Upper lobe of left lung (tissue), 6 donors: ENCODE measurements at regions not wholly inside any gene's neighbourhood (a gene's known extent, or its start where the extent isn't known, plus 50 kb on each side); places are given as distances from the start of the nearest gene placed in this dataset.

Experiments
- ATAC-seq, 2 donors: fragments of 200-7000 bp; cut with Tn5 transposase; one replicate each; pipeline ENCODE4 v1.9.1; 2022; ENCODE audit warnings: mild to moderate bottlenecking in 2 of 2, moderate library complexity in 2 of 2; ENCODE audit not compliant: low FRiP score in 2 of 2
- DNase-seq, 2 donors: peaks; one replicate each; pipeline ENCODE4 v3.0.0-alpha.2; 2019 to 2020
- H3K27ac ChIP-seq, 4 donors: fragments of 200-600 bp; sonication (generic); one replicate each; pipeline ENCODE4 v1.5.1; 2016 to 2019
- H3K27me3 ChIP-seq, 4 donors: fragments of 200-600 bp; sonication (generic); one replicate each; pipeline ENCODE4 v1.5.1; 2017 to 2019
- H3K36me3 ChIP-seq, 4 donors: fragments of 200-600 bp; sonication (generic); one replicate each; pipeline ENCODE4 v1.5.1; 2016 to 2019
- H3K4me1 ChIP-seq, 4 donors: fragments of 200-600 bp; sonication (generic); one replicate each; pipeline ENCODE4 v1.5.1; 2018 to 2019
- H3K4me3 ChIP-seq, 4 donors: fragments of 200-600 bp; sonication (generic); one replicate each; pipeline ENCODE4 v1.5.1; 2017 to 2019; ENCODE audit warnings: mild to moderate bottlenecking in 2 of 4, moderate library complexity in 1 of 4
- H3K9me3 ChIP-seq, 4 donors: fragments of 200-600 bp; sonication (generic); one replicate each; pipeline ENCODE4 v1.5.1; 2018 to 2019
- CTCF ChIP-seq, 6 experiments: fragments of 450-650 bp in 4 of 6; fragments of 200-600 bp in 2 of 6; sonication (generic) in 2 of 6; IDR thresholded peaks; one replicate each; pipeline ENCODE4 v1.5.1; 2016 to 2019; ENCODE audit warnings: antibody characterized with exemption in 6 of 6
- EP300 ChIP-seq, 4 donors: sonication (generic); formaldehyde crosslinking; IDR thresholded peaks; one replicate each; pipeline ENCODE4 v1.5.1; 2017; ENCODE audit warnings: antibody characterized with exemption in 4 of 4, control low read depth in 2 of 4
- POLR2A ChIP-seq, 4 donors: fragments of 450-650 bp; IDR thresholded peaks; one replicate each; pipeline ENCODE4 v1.5.1; 2016 to 2017; ENCODE audit warnings: antibody characterized with exemption in 4 of 4, mild to moderate bottlenecking in 2 of 4
- POLR2AphosphoS5 ChIP-seq, 2 donors: sonication (generic); formaldehyde crosslinking; IDR thresholded peaks; one replicate each; pipeline ENCODE4 v1.5.1; 2017; ENCODE audit warnings: antibody characterized with exemption in 2 of 2
- WGBS, 2 donors: methylation state at CpG; one replicate each; pipeline ENCODE4 v1.1.5; 2017 to 2018; 5-methylcytosine and 5-hydroxymethylcytosine counted together
- donor health status: DM: no; HTN: no; CAD: no; lungs with moderate emphysema.
- donor health status: DM: no; HTN: yes; CAD: no; lungs with severe emphysema.

DNA sequence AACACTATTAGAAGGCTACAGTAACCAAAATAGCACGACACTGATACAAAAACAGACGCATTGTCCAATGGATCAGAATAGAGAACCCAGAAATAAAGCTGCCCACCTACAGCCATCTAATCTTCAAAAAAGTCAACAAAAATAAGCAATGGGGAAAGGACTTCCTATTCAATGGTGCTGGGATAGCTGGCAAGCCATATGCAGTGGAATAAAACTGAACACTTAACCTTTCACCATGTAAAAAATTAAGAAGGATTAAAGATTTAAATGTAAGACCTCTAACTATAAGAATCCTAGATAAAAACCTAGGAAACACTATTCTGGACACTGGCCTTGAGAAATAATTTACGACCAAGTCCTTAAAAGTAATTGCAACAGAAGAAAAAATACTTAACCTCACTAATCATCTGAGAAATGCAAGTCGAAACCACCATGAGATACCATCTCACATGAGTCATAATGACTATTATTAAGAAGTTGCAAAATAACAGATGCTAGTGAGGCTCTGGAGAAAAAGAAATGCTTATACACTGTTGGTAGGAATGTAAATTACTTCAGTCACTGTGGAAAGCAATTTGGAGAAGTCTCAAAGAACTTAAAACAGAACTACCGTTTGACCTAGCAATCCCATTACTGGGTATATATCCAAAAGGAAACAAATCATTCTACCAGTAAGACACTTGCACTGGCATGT lies 203.3 kb upstream of the CDH9 start:
- ATAC-seq (peak in 1 of 2 donors; percentile 87), DNase-seq (no peak)
- Histone ChIP-seq H3K4me3 (no peak overlapping the region), H3K36me3 (no peaks in the 10 kb centered on the region), H3K27me3 (no peaks in the 10 kb centered on the region), H3K4me1 (no peaks in the 10 kb centered on the region), H3K27ac (no peak overlapping the region), H3K9me3 (no peaks in the 10 kb centered on the region)
- WGBS, 2 donors, result 61 to 63% methylated on average over 5 of the region's 5 CpGs
- TF ChIP-seq POLR2AphosphoS5 (IDR thresholded peaks at IDR 0.05), result no peak
- no peak for TF ChIP-seq POLR2A (IDR thresholded peaks at IDR 0.05)
- no peak for TF ChIP-seq EP300 (IDR thresholded peaks at IDR 0.05)

DNA sequence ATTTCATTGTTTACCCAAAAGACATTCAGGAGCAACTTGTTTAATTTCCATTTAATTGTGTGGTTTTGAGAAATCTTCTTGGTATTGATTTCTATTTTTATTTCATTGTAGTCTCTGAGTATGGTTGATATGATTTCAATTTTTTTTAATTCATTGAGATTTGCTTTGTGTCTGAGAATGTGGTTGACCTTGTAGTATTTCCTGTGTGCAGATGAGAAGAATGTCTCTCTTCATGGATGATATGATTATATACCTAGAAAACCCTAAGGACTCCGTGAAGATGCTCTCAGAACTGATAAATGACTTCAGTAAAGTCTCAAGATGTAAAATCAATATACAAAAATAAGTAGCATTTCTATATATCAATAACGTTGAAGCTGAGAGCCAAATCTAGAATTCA lies 202.4 kb upstream of the CDH9 start:
- no peak for TF ChIP-seq CTCF (IDR thresholded peaks at IDR 0.05)
- TF ChIP-seq POLR2A (IDR thresholded peaks at IDR 0.05), result no peak
- no peak for TF ChIP-seq POLR2AphosphoS5 (IDR thresholded peaks at IDR 0.05)
- no peak for TF ChIP-seq EP300 (IDR thresholded peaks at IDR 0.05)
- DNase-seq, result no peak
- ATAC-seq, result no peak
- Histone ChIP-seq H3K27ac (no peak overlapping the region), H3K4me3 (no peak overlapping the region), H3K4me1 (no peaks in the 10 kb centered on the region), H3K9me3 (no peaks in the 10 kb centered on the region), H3K36me3 (no peaks in the 10 kb centered on the region), H3K27me3 (no peaks in the 10 kb centered on the region)
- WGBS, 2 donors, result 58 to 82% methylated on average over 2 of the region's 2 CpGs

DNA sequence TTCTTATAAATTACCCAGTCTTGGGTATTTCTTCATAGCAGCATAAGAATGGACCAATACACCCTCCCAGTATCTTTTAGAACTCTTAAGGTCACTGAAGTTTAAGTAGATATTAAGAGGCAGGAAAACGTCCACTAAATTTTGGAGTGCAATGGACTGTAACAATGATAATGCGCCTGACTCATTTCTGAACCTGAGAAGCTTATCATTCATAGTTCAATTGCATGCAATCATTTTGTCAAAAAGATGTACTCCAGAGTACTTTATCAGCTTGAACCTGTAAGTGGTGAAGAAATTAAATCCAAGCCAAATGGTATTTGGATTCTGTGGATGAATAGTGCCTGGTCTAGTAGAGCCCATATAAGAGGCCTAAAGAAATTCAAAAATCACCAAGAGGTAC lies 196.5 kb upstream of the CDH9 start:
- 62 to 81% methylated on average over 2 of the region's 2 CpGs for WGBS, 2 donors
- DNase-seq, result no peak

DNA sequence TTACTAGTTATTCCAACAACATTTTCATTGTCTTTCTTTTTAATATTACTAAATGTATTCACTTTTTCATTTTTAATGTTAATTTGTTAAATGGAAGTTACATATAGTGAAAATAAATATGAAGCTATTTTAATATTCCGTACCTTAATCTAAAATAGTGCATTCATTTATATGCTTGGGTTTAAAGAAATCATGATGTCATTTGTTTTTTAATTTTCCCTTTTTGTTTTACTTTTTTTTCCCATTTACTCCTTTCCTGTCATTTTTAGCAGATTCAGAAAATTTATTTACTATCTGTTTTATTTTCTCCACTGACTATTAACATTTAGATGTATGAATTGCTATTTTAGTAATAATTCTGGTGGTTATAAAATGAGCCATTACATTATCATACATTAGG lies 183.0 kb upstream of the CDH9 start:
- no peaks in the 10 kb centered on the region for H3K36me3 ChIP-seq
- DNase-seq, result no peak
- no peak overlapping the region for H3K4me3 ChIP-seq
- H3K4me1 ChIP-seq, result no peaks in the 10 kb centered on the region
- no peak for ATAC-seq
- H3K27ac ChIP-seq, result no peak overlapping the region
- no peaks in the 10 kb centered on the region for H3K27me3 ChIP-seq
- H3K9me3 ChIP-seq, result no peaks in the 10 kb centered on the region
- 94 to 97% methylated on average over 1 of the region's 1 CpG for WGBS, 2 donors
- TF ChIP-seq CTCF (IDR thresholded peaks at IDR 0.05) (no peak), EP300 (IDR thresholded peaks at IDR 0.05) (no peak), POLR2AphosphoS5 (IDR thresholded peaks at IDR 0.05) (no peak), POLR2A (IDR thresholded peaks at IDR 0.05) (no peak)

More for the DNA sequence above, 196.5 kb upstream of the CDH9 start:
- no peak for ATAC-seq
- no peaks in the 10 kb centered on the region for H3K36me3 ChIP-seq
- no peak overlapping the region for H3K4me3 ChIP-seq
- TF ChIP-seq CTCF (IDR thresholded peaks at IDR 0.05) (no peak), POLR2AphosphoS5 (IDR thresholded peaks at IDR 0.05) (no peak), EP300 (IDR thresholded peaks at IDR 0.05) (no peak), POLR2A (IDR thresholded peaks at IDR 0.05) (no peak)
- no peaks in the 10 kb centered on the region for H3K9me3 ChIP-seq
- H3K27ac ChIP-seq, result no peak overlapping the region
- no peaks in the 10 kb centered on the region for H3K4me1 ChIP-seq
- no peaks in the 10 kb centered on the region for H3K27me3 ChIP-seq

GRCh38 chr5:27220752-27221151 lies 182.4 kb upstream of the CDH9 start:
- no peaks in the 10 kb centered on the region for H3K4me1 ChIP-seq
- no peak overlapping the region for H3K27ac ChIP-seq
- WGBS, 2 donors, result 87 to 89% methylated on average over 4 of the region's 4 CpGs
- no peak for ATAC-seq
- H3K36me3 ChIP-seq, result no peaks in the 10 kb centered on the region
- no peaks in the 10 kb centered on the region for H3K9me3 ChIP-seq
- H3K4me3 ChIP-seq, result no peak overlapping the region
- no peaks in the 10 kb centered on the region for H3K27me3 ChIP-seq
- no peak for DNase-seq
- TF ChIP-seq POLR2A (IDR thresholded peaks at IDR 0.05), result no peak
- no peak for TF ChIP-seq CTCF (IDR thresholded peaks at IDR 0.05)
